Stimulated activated CD8-positive, alpha-beta memory T cell treated with anti-CD3 and anti-CD28 coated beads, Interleukin-2, amount 100 ng/mL, for 48 hours (primary cell): ENCODE measurements at regions not wholly inside any gene's neighbourhood (a gene's known extent, or its start where the extent isn't known, plus 50 kb on each side); places are given as distances from the start of the nearest gene placed in this dataset.
"Not testable (repeated sequence)": the region's sequence is repeated elsewhere in the genome, so short reads cannot be mapped to it uniquely, and the experiment has no call there.

Source experiments
- DNase-seq, 2 donors: peaks; one replicate each; pipeline ENCODE4 v3.0.0-alpha.2; 2020; ENCODE audit warnings: low read depth in 2 of 2

DNA sequence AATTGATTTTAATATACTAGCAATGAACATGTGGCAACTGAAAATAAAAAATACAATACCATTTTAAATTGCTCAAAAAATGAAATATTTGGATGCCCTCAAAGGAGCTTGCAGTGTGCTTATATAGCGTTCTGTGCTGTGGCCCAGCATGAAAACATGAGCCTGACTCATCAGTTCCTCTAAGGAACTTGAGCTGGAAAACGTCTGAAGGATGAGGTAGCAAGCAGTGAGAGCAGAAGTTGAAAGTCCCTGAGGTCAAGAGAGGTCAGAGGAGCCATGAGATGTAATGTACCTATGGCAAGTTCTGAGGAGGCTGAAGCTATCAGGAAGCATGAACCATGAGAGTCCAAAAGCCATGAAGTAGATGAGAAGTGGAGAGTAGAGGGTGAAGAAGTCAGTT lies 59.7 kb downstream of the HMGB3 start:
- DNase-seq, result no peak

- not testable (repeated sequence) for DNase-seq
These were observed 83.2 kb downstream of the HMGB3 start for GRCh38 chrX:151066373-151066772.

DNA sequence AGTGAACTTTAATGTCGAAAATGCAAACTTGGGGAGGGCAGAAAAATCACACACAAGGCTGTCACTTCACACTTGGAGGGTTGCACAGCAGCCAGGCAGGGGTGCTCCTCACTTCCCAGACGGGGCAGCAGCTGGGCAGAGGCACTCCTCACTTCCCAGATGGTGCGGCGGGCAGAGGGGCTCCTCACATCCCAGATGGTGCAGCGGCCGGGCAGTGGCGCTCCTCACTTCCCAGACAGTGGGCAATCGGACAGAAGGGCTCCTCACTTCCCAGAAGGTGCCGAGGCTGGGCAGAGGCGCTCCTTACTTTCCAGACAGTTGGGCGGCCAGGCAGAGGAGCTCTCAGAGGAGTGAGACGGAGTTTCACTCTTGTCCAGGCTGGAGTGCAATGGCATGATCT lies 90.6 kb downstream of the HMGB3 start:
- no peak for DNase-seq

DNA sequence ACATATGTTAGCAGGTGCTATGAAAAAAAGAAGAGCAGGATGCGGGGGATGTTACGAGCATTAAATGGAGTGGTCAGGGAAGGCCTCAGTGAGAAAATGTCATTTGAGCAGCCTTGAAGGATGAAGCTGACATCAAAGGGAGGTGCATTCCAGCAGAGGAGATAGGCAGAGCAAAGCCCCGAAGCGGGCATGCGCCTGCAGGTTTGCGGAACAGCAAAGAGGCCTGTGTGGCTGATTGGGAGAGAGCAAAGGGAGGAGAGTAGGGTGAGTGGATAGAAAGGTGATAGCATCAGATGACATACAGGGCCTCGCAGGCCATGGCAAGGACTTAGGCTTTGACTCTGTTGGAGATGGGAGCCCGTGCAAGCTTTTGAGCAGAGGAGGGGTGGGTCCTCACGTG lies 95.4 kb upstream of the GPR50 start:
- no peak for DNase-seq

DNA sequence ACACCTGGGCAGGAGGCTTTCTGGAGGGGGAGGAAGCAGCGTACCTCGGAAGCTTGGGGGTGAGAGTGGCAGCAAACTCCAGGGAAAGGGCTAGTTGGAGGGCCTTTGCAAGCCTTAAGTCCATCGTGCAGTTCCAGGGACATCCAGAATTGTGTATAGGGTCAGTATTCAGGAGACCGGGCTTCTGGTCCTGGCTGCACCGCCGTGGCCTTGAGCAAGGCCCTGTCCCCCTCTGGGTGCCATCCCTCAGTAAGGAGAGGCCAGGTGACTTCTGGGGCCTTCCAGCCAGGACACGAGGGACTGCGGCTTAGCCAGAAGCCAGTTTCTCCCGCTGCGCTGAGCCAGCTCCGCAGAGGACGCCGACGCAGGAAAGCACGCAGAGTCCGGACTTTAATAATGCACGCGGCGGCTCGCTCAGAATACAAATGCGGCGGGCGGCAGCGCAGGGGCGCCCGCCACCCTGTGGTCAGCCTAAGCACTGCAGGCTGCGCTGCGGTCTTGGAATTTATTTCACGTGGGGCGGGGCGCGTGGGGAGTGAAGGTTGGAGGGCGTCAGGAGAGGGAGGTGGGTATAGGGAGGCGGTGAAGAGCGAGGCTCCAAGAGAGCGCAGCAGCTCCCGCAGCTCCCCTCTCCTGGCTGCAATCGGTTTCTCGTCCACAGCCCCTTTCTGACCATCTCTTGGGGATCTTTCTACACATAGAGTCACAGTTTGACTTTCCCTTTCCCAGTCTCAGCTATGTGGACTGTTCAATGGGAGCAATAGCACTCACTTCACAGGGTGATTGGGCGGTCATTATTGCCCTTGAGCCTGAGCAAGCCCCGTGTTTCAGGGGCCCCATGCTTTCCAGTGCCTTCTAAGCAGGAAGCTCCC lies 94.1 kb upstream of the GPR50 start:
- peak; percentile 34 to 35 for DNase-seq

DNA sequence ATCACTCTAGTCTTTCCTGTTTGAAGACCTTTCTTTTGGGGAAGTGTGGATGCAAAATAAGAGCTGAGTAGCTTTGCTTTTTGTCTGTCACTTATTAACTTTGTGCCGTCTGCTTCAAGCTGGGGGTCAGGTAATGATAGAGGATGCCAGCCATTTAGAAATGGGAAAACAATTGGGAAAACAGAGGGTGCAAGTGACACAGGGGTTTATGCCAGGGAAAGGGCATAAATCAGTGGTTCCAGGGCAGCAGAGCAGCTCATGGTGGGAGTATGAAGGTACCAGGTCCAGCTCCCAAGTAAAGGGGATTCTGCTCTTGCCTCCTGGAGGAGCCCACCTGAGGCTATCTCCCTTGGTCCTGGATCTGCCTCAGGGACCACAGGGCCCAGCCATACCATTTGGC lies 91.9 kb upstream of the GPR50 start:
- no peak for DNase-seq

GRCh38 chrX:151085207-151085606 lies 91.2 kb upstream of the GPR50 start:
- no peak for DNase-seq

DNA sequence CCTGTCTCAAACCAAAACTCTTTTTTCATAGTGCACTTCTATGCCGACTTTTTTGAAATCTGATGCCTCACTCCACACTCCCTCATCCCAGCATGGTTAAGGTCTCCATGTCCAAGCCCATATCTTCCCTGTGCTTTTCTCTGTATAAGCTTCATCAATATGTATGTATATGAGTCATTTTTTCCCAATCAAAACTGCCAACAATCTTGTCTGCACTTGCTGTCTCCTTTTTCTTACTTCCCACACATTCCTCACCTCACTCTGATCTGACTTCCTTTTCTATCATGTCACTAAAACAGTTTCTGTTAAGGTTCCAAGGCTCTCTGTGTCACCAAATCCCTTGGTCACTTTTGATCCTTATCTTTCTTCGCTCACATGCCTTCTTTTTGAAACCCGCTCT lies 88.2 kb upstream of the GPR50 start:
- no peak for DNase-seq

GRCh38 chrX:151099001-151099400 lies 77.4 kb upstream of the GPR50 start:
- no peak for DNase-seq

GRCh38 chrX:151100799-151101198 lies 75.6 kb upstream of the GPR50 start:
- no peak for DNase-seq

GRCh38 chrX:151113200-151113599 lies 63.2 kb upstream of the GPR50 start:
- not testable (repeated sequence) for DNase-seq
